ENCODE measurements at regions not wholly inside any gene's neighbourhood (a gene's known extent, or its start where the extent isn't known, plus 50 kb on each side); places are given as distances from the start of the nearest gene placed in this dataset.

DNA sequence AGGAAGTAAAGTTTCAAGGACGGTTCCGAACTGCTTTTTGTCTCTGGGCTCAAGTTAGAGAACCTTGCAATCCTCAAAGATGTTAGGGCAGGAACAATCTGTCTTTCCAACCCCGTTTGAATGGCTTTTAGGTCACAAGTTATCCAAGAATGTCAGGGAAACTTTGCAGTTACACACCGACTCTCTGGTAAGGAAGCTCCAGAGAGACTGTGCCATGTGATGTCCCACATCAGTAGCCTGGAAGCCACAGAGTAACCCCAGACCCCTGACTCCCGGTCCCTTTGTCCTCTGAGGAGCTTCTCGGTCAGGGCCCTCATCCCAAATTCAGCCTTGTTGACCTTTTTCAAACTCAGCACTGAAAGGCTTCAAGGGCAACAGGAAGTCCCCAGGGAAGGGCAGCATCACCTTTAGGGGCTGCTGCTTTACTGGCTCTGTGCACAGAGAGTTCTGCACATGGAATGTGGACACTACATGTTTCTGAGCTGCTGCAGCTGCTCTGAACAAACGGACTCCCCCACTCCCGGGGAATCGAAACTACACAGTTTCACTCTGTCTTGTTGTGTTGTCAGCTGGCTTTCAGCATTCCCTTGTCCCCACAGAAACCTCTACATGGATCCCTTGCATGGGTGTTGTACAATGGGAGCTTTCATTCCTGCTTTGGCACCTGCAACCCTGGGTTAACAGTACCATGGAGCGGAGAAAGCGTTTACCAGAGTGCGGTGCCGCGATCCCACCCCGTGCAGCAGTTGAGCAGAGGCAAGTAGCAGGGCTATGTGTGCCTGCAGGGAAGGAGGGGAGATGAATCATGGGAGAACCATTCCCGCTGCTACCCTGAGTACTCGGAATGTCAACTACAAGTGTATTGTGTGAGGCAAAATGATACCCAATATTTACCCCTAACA lies 408.2 kb upstream of the THBS1 start:
- TF ChIP-seq, protein P1, sequence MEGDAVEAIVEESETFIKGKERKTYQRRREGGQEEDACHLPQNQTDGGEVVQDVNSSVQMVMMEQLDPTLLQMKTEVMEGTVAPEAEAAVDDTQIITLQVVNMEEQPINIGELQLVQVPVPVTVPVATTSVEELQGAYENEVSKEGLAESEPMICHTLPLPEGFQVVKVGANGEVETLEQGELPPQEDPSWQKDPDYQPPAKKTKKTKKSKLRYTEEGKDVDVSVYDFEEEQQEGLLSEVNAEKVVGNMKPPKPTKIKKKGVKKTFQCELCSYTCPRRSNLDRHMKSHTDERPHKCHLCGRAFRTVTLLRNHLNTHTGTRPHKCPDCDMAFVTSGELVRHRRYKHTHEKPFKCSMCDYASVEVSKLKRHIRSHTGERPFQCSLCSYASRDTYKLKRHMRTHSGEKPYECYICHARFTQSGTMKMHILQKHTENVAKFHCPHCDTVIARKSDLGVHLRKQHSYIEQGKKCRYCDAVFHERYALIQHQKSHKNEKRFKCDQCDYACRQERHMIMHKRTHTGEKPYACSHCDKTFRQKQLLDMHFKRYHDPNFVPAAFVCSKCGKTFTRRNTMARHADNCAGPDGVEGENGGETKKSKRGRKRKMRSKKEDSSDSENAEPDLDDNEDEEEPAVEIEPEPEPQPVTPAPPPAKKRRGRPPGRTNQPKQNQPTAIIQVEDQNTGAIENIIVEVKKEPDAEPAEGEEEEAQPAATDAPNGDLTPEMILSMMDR (IDR thresholded peaks at IDR 0.05), result no peak
- ATAC-seq (ENCODE audit: low FRiP score) (peak; percentile 25), DNase-seq (ENCODE audit: low spot score) (no peak)

DNA sequence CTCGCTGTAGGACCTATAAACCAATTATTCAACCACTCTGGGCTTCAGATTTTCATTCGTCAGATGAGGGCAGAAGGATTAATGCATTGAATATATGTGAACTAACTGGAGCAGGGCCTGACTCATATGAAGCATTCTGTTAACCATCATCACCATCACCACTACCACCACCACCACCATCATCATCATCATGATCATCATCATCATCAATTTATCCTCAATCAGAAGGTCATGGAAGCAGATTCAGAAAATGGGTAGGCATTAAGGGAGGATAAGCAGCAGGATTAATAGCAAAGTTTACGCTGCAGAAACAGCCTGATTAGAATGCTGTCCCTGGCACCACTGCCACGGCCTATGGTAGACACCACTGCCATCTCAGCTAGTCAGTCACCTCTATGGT lies 407.5 kb upstream of the THBS1 start:
- TF ChIP-seq, protein P1 (IDR thresholded peaks at IDR 0.05), result no peak
- DNase-seq (ENCODE audit: low spot score) (no peak), ATAC-seq (ENCODE audit: low FRiP score) (no peak)

DNA sequence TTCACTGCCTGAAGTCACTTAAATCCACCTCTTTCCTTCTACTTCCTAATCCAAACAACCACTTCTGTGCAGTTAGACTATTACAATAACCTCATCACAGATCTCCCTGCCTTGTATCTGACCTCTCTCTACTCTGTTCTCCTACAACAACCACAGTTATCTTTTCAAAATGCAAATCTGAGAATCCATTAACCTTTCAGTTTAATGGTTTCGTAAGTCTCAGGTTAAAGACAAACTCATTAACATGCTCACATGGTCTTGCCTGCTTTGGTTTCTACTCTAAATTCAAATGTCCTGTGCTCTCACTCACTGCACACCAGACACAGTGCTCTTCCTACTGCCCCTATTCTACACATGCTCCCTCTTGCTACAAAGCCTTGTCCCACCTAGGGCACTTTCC lies 406.5 kb upstream of the THBS1 start:
- no peak for ATAC-seq (ENCODE audit: low FRiP score)
- TF ChIP-seq, protein P1 (IDR thresholded peaks at IDR 0.05), result no peak
- DNase-seq (ENCODE audit: low spot score), result no peak

DNA sequence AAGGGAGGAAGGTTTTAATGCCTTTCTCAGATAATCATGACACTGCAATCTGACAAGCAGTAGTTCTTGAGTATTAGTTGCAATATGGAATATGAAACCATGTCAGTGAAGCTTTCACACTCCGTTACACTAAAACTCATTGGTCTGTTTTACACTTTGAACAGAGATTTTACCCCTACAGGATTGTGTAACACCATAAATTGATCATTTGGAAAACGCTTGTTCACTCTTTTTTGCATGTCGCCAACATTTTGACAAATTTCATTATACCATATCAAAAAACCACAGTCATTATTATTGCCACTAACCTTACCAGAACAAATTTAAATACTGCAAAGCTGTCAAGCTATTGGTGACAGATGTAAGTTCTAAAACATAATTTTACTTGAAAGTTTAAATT lies 404.8 kb upstream of the THBS1 start:
- ATAC-seq (ENCODE audit: low FRiP score) (no peak), DNase-seq (ENCODE audit: low spot score) (no peak)
- TF ChIP-seq, protein P1 (IDR thresholded peaks at IDR 0.05), result no peak

DNA sequence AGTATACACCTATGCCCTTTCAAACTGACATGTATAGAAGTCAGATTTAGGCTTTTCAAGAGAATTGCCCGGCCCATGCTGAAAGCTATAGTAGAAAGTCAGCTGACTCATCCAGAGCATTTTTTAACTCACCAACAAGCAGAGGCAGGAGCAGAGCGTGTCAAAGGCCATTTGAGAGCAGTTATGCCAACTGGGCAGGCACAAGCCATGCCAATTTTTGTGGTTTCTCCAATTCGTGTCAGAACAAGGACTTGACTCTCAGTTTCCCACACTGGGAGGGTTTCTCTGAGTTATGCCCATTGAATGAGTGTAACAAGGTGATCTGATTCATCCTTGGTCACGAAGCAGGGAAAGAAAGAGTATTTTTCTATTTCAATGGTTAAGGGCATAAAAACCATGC lies 403.3 kb upstream of the THBS1 start:
- TF ChIP-seq, protein P1 (IDR thresholded peaks at IDR 0.05), result no peak
- ATAC-seq (ENCODE audit: low FRiP score) (no peak), DNase-seq (ENCODE audit: low spot score) (no peak)

DNA sequence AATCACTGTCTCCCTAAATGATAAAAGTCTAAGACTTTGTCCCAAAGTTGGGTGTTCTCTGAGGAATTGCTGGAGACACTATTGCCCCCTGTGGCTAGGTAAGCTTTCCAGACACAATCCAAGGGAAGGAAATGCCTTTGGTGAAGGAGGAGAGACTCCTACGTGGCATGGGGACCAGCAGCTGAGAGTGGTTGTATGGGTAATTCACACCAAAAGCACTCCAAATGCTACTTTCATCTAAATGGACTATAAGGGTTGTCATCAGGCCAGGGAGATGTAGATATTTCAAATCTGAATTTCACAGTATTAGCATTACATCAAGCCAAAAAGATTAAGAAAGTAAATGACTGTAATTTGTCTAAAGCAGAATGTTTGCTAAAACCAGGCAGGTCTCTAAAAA lies 400.8 kb upstream of the THBS1 start:
- TF ChIP-seq, protein P1 (IDR thresholded peaks at IDR 0.05), result no peak
- DNase-seq (ENCODE audit: low spot score) (no peak), ATAC-seq (ENCODE audit: low FRiP score) (no peak)

DNA sequence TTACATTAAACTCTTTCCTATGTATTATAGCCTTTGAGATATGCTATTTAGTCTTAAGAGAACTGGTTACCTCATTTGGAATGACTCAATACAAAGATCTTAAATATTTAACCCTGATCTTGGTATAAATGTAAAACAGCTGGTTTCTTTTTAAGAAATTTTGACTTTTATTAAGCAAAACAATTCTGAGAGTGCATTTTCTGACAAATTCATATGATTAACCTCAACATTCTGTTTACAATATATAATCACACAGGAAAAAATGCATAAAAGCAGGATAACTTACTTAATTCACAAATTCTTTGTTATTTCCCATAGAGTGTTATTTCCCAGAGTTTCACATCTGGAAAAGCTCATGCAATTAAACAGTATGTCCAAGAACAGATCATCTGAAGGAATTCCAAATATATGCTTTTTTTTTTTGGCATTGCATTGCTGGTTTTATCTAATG lies 400.4 kb upstream of the THBS1 start:
- TF ChIP-seq, protein P1 (IDR thresholded peaks at IDR 0.05), result no peak
- no peak for DNase-seq (ENCODE audit: low spot score)
- ATAC-seq (ENCODE audit: low FRiP score), result no peak
